NT2/D1 (cell line): ENCODE measurements at regions not wholly inside any gene's neighbourhood (a gene's known extent, or its start where the extent isn't known, plus 50 kb on each side); places are given as distances from the start of the nearest gene placed in this dataset.

Experiments
- DNase-seq: peaks from one replicate; pipeline ENCODE4 v3.0.0-alpha.2; 2011; ENCODE audit warnings: low read depth, low spot score
- H3K27me3 ChIP-seq: 2 replicates; pipeline ENCODE4 v1.6.0; 2011; ENCODE audit warnings: mild to moderate bottlenecking; ENCODE audit not compliant: insufficient read length, insufficient read depth
- H3K36me3 ChIP-seq: 2 replicates; pipeline ENCODE4 v1.6.1; 2011; ENCODE audit warnings: mild to moderate bottlenecking, low read length, mixed read lengths; ENCODE audit not compliant: insufficient read depth, insufficient read length
- H3K4me1 ChIP-seq: 2 replicates; pipeline ENCODE4 v1.5.1; 2011; ENCODE audit not compliant: insufficient read depth, insufficient read length
- H3K4me3 ChIP-seq: 2 replicates; pipeline ENCODE4 v1.5.1; 2011; ENCODE audit warnings: low read depth; ENCODE audit not compliant: insufficient read length
- H3K9ac ChIP-seq: 2 replicates; pipeline ENCODE4 v1.6.0; 2011; ENCODE audit warnings: low read depth; ENCODE audit not compliant: insufficient read length
- H3K9me3 ChIP-seq: 2 replicates; pipeline ENCODE4 v1.5.1; 2011; ENCODE audit warnings: mild to moderate bottlenecking, low read length; ENCODE audit not compliant: insufficient read depth
- SUZ12 ChIP-seq: IDR thresholded peaks from 2 replicates; pipeline ENCODE4 v1.6.1; 2011; ENCODE audit not compliant: insufficient read length, insufficient read depth; ENCODE audit errors: extremely low read depth
- YY1 ChIP-seq: IDR thresholded peaks from 2 replicates; pipeline ENCODE4 v1.6.1; 2011; ENCODE audit not compliant: insufficient read length, insufficient read depth
- ZNF274 ChIP-seq: IDR thresholded peaks from 2 replicates; pipeline ENCODE4 v1.6.1; 2011; ENCODE audit warnings: mild to moderate bottlenecking, low read depth, low read length

GRCh38 chr17:72366626-72367025 lies 245.8 kb downstream of the SOX9 start:
- Histone ChIP-seq H3K27me3 (no peaks in the 10 kb centered on the region), H3K4me3 (no peak overlapping the region), H3K36me3 (no peaks in the 10 kb centered on the region), H3K9me3 (no peaks in the 10 kb centered on the region), H3K9ac (no peak overlapping the region), H3K4me1 (no peaks in the 10 kb centered on the region)
- DNase-seq, result no peak
- no peak for TF ChIP-seq YY1
- no peak for TF ChIP-seq SUZ12
- TF ChIP-seq ZNF274, result no peak

GRCh38 chr17:72368191-72368590 lies 247.4 kb downstream of the SOX9 start:
- DNase-seq, result no peak
- H3K9me3 ChIP-seq, result no peaks in the 10 kb centered on the region
- no peaks in the 10 kb centered on the region for H3K36me3 ChIP-seq
- no peaks in the 10 kb centered on the region for H3K4me1 ChIP-seq
- TF ChIP-seq SUZ12 (no peak), ZNF274 (no peak), YY1 (no peak)
- H3K27me3 ChIP-seq, result no peaks in the 10 kb centered on the region
- no peak overlapping the region for H3K9ac ChIP-seq
- no peak overlapping the region for H3K4me3 ChIP-seq

GRCh38 chr17:72369366-72369765 lies 248.5 kb downstream of the SOX9 start:
- H3K36me3 ChIP-seq, result no peaks in the 10 kb centered on the region
- no peak for TF ChIP-seq SUZ12
- no peak for TF ChIP-seq YY1
- TF ChIP-seq ZNF274, result no peak
- no peak for DNase-seq
- no peaks in the 10 kb centered on the region for H3K27me3 ChIP-seq
- H3K9ac ChIP-seq, result no peak overlapping the region
- H3K4me3 ChIP-seq, result no peak overlapping the region
- peaks cover 3% of the 10 kb centered on the region for H3K4me1 ChIP-seq
- no peaks in the 10 kb centered on the region for H3K9me3 ChIP-seq

- DNase-seq, result no peak
- H3K36me3 ChIP-seq, result no peaks in the 10 kb centered on the region
- no peaks in the 10 kb centered on the region for H3K27me3 ChIP-seq
- TF ChIP-seq YY1, result no peak
- TF ChIP-seq ZNF274, result no peak
- no peak overlapping the region for H3K9ac ChIP-seq
- no peak overlapping the region for H3K4me3 ChIP-seq
- H3K9me3 ChIP-seq, result no peaks in the 10 kb centered on the region
- H3K4me1 ChIP-seq, result peaks cover 15% of the 10 kb centered on the region
Observed at GRCh38 chr17:72370819-72371218, 250.0 kb downstream of the SOX9 start.

GRCh38 chr17:72372185-72372584 lies 251.4 kb downstream of the SOX9 start:
- Histone ChIP-seq H3K36me3 (no peaks in the 10 kb centered on the region), H3K4me3 (no peak overlapping the region), H3K4me1 (peaks cover 15% of the 10 kb centered on the region), H3K9me3 (no peaks in the 10 kb centered on the region), H3K27me3 (no peaks in the 10 kb centered on the region), H3K9ac (no peak overlapping the region)
- TF ChIP-seq ZNF274, result no peak
- TF ChIP-seq YY1, result no peak
- TF ChIP-seq SUZ12, result no peak
- no peak for DNase-seq

GRCh38 chr17:72373910-72374741 lies 253.3 kb downstream of the SOX9 start:
- Histone ChIP-seq H3K4me3 (no peak overlapping the region), H3K27me3 (no peaks in the 10 kb centered on the region), H3K9ac (no peak overlapping the region), H3K4me1 (peaks cover 19% of the 10 kb centered on the region), H3K9me3 (no peaks in the 10 kb centered on the region), H3K36me3 (no peaks in the 10 kb centered on the region)
- DNase-seq, result no peak
- TF ChIP-seq SUZ12 (no peak), YY1 (no peak), ZNF274 (no peak)

- H3K4me3 ChIP-seq, result no peak overlapping the region
- no peak overlapping the region for H3K9ac ChIP-seq
- H3K36me3 ChIP-seq, result no peaks in the 10 kb centered on the region
- H3K27me3 ChIP-seq, result no peaks in the 10 kb centered on the region
- TF ChIP-seq YY1 (no peak), SUZ12 (no peak), ZNF274 (no peak)
- peaks cover 25% of the 10 kb centered on the region for H3K4me1 ChIP-seq
- DNase-seq, result no peak
- H3K9me3 ChIP-seq, result no peaks in the 10 kb centered on the region
Observed at GRCh38 chr17:72376526-72377345, 255.9 kb downstream of the SOX9 start.
